HG03575 (cell line): ENCODE measurements at regions not wholly inside any gene's neighbourhood (a gene's known extent, or its start where the extent isn't known, plus 50 kb on each side); places are given as distances from the start of the nearest gene placed in this dataset.
"Not testable (repeated sequence)": the region's sequence is repeated elsewhere in the genome, so short reads cannot be mapped to it uniquely, and the experiment has no call there.

Experiments
- ATAC-seq: cut with Tn5 transposase; IDR thresholded peaks from one replicate; pipeline ENCODE4 v1.9.1; 2021; ENCODE audit not compliant: unreplicated experiment, insufficient number of reproducible peaks, low FRiP score; ENCODE audit errors: extremely low read depth

DNA sequence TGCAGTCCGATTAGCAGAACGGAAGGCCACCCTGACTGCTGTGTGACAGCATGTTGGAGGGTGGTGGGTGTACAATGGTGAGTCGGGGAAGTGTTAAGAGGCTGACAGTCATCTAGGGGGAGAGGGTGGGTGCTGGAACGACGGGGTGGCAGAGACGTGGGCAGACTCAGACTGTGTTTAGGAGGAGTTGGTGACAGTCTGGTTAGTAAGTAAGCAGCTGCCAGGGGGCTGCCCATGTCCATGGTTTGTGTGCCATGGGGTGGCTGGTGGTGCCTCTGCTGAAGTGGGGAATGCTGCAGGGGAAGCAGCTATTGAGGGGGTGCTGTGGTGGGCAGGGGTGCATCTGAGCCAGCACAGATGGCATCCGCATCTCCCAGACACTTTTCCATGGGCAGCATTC, 51.3 kb upstream of the BOD1 start:
- no peak for ATAC-seq

- no peak for ATAC-seq
These were observed 51.9 kb upstream of the BOD1 start for GRCh38 chr5:173668245-173668800.

DNA sequence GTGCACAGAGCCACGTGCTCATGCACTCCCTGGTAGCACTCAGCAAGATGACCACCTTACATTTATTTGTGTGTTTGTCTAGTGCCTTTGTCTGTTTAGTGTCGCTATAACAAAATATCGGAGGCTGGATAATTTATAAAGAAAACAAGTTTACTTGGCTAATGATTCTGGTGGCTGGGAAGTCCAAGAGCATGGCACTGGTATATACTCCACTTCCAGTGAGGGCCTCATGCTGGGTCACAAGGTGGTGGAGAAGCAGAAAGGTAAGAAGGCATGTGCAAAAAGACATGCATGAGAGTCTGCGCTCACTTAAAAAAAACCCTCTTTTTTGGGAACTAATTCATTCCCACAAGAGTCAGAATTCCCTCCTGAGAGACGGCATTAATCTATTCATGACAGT, 52.5 kb upstream of the BOD1 start:
- no peak for ATAC-seq

GRCh38 chr5:173669483-173669882, 53.0 kb upstream of the BOD1 start:
- ATAC-seq: no peak

DNA sequence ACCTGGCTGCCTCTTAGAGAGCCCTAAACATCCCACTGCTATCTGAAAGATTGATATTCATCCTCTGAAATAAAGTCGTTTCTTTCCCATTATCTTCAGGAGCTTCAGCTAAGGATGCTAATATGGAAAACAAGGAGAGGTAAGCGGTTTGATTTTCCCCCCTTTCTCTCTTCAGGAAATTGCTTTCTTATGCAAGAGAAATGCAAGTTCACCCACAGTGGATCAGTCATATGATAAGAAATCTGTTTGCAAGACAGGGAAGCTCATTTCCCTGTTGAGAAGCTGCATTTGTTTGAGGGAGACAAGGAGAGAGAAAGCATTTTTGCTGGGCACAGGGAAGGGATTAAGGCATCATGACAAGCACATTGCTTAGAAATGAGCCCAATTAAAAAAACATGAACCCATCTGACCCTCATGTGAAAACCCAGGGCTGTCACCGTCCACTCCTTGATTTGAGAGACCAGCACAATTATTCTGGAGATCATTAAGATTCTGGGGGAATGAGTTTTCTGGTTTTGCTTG, 53.7 kb upstream of the BOD1 start:
- ATAC-seq: no peak

DNA sequence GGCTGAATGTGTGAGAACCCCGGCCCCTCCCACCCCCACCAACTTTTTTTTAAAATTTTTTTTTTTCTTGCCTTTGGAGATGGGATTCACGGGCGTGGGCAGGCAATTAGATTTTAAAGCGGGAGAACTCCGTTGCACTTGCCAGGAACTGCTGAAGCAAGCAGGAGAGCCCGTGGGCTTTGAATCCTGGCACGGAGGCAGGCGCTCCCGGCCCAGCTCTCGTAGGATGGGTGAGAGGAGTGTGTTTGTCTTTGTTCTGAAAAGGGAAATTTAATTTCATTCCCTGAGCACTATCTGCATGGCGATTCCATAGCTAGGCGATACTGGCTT, 54.3 kb upstream of the BOD1 start:
- no peak for ATAC-seq

GRCh38 chr5:173671121-173671949, 54.9 kb upstream of the BOD1 start:
- no peak for ATAC-seq

DNA sequence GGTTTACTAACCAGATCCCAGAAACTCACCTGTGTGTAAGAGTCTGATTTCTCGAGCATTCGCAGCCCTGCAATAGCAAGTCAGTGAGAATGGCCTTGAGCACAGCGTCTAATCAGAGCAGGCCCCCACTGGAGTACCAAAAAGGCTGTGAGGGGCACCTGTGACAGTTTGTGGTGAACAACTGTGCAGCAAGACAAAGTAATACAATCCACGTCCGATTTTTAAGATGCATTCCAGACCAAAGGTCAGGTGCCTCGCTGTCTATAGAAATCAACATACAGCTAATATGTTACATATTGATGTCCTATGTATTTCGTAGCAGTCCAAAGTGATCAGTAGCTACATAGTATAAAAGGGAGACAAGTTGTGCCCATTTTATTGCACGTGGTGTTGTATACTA, 55.7 kb upstream of the BOD1 start:
- no peak for ATAC-seq

DNA sequence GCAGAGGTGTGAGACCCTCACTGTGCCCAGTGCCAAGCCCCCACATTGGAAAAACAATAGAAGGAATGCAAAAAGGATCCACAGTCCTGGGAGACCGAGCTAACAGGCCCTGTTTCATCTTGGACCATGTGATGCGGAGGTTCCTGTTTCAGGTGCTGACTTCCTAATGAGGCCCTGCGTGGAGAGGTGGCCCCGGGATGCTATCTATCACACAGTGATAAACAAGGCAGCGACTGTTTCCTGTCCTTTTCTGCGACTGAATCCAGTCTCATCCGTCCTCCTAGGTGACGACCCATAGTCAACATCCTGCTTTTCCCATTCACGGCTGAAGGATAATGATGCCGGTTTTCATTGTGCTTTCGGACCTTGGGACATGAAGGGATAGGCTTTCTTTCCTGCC, 56.4 kb upstream of the BOD1 start:
- ATAC-seq: no peak

DNA sequence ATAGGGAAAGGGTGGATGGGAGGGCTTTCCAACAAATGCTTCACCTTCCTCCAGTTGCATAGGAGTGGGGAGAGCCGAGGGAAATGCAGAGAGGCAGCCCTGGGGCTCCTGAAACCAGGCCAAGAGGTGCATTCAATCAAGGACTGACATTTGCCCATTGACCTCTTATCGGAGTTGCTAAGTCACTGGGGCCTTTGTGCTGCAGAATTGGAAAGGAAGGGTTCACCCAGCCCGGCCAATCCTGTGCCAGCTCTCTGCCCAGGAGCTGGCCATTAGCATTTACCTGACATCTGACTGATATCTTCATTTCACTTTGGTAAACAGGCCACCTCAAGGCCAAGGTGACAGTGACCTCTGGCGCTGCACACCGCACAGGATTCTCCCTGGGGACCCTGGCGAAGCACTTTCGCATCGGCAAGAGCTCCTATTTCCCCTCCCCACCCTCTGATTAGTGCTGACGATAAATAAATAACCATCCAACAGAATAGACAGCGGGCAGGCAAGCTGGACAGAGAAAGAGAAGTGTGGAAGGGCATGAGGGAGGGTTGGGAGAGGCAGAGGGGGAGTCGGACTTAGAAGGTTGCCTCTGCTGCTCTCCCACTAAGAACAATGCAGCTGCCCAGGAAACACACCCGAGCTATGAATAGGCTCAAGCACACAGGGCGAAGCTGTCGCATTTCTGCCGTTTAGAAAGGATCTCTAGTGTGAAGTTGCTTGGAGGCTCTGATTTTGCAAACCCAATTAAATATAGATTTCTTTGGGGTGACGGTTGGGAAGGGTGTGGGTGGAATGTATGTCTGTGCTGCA, 57.0 kb upstream of the BOD1 start:
- ATAC-seq: no peak

DNA sequence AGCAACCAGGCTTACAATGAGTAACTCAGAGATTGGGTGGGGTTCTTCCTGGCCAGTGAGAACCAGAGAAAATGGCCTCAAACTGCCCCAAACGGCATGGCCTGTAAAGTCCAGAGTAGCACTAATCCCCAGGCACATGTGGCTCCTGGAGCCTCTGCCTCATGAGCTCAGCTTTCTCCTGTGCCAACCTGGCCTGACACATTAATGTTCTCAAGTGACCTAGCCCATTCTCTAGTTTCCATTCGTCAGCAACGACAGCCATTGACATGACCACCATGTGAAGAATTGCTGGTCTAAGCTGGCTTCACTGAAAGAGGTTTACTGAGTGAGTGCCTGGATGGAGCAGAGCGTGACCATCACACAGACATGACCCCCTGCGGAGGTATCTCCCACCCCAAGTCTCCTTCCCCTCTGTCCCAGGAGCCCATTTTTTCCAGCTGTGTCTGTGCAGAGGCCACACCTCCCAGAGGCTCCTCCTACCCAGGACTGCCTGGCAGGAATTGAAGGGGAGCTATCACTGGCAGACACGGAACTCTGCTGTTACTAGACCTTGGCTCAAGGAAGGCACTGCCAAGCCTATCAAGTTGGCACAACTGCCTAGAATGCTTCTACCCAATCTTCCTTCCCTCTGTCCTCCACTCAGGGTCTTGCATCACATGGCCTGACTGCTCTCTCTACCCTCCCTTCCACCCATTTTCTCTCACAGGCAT, 59.0 kb upstream of the BOD1 start:
- no peak for ATAC-seq

DNA sequence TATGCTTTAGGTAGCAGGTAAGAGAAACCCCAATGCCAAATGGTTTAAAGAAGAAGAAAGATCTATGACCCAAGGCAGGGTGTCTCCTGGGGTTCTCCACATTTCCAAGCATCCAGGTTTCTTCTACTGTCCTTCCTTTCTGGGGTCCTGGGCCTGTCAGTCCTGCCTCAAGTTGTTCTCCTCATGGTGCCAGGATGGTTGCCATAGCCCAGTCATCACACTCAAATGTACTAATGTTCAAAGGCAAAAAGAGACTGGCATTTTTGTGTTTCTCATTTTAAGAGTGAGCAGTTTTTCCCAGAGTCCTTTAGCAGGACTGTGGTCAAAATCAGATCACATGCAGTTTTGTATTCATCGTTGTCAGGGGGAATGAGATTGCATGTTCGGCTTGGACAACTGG, 59.9 kb upstream of the BOD1 start:
- ATAC-seq: no peak

- no peak for ATAC-seq
These were observed 60.7 kb upstream of the BOD1 start for GRCh38 chr5:173677125-173677672.

DNA sequence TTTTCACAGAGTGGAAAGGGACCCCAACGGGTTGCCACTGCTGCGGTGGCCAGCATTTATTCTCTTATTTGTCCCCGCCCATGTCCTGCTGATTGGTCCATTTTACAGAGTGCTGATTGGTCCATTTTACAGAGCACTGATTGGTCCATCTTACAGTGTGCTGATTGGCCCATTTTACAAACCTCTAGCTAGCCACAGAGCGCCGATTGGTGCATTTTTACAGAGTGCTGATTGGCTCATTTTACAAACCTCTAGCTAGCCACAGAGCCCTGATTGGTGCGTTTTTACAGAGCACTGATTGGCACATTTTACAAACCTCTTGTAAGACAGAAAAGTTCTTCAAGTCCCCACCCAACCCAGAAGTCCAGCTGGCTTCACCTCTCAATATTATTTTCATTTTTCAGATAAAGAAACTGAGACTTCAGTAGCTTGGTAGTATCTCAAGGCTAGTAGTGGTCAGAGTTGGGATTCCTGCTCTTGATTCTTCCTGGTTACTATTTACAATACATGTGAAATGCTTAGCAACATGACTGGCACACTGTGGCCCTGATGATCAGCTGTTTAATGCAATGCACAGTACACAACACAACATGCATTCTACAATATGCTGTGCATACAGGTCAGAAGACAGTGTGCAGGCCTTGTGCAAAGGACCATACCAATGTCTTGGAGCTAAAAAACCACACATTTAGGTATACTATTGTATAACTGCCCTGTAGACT, 63.6 kb upstream of the BOD1 start:
- ATAC-seq: peak; percentile 38

DNA sequence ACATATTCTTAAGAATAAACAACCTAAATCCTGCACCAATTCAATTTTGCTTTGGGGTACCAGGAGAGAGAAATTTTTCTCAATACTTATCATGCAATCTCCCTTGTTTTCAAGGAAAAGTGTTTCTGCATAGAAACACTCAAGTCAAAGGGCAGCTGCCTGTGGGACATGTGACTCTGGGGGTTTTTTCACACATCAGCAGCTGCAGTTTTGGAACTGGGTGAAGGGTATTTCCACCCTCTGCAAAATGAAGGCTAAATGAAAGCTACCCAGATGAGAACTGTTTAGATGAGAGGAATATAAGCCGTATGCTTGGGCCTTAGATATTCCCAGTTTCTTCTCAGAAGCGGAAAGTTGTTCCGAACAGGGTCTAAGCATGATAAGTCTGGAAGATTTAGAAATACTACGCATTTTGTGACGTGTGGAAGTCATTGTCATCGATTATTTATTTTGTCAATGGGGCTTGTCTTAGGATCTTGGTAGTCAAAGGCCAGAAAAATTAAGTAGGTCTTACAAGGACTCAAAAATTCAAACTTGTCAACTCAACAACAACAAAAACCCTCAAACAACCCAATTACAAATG, 64.3 kb upstream of the BOD1 start:
- no peak for ATAC-seq

DNA sequence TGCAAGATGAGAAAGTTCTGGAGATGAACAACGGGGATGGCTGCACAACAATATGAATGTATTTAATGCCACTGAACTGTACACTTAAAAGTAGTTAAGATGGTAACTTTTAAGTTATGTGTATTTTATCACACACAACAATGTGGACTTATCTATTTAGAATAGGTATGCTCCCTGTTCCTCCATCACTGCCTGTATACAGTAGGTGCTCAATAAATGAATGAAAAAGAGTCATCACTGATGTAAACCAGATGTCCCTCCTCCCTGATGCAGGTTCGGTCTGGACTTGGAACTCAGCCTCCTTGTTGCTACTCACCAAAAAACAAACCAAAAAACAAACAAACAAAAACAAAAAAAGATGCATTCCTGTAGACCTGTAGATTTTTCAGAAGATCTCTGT, 65.9 kb upstream of the BOD1 start:
- ATAC-seq: no peak

GRCh38 chr5:173684535-173684934, 68.1 kb upstream of the BOD1 start:
- not testable (repeated sequence) for ATAC-seq

DNA sequence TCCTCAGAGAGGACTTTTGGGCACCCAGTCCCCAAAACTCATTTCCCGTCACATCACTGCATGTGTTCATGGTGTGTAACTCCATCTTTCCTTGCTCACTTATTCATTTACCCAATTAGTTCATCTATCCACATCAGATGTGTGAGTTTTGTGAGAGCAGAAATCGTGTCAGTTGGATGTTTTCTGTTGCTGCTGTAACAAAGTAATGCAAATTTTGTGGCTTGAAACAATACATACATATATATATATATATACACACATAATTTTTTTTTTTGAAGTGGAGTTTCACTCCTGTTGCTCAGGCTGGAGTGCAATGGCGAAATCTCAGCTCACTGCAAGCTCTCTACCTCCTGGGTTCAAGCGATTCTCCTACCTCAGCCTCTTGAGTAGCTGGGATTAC, 70.5 kb upstream of the BOD1 start:
- no peak for ATAC-seq
